Chondrocyte (in vitro differentiated cells): ENCODE measurements at regions not wholly inside any gene's neighbourhood (a gene's known extent, or its start where the extent isn't known, plus 50 kb on each side); places are given as distances from the start of the nearest gene placed in this dataset.
"Not testable (repeated sequence)": the region's sequence is repeated elsewhere in the genome, so short reads cannot be mapped to it uniquely, and the experiment has no call there.

ENCODE experiments used
- DNase-seq: peaks from one replicate; pipeline ENCODE4 v3.0.0; 2021; ENCODE audit warnings: mixed read lengths, low spot score
- H3K27ac Mint-ChIP-seq: one replicate; pipeline ENCODE4 v1.8.0; 2021; ENCODE audit warnings: mild to moderate bottlenecking, moderate library complexity, mixed read lengths; ENCODE audit not compliant: unreplicated experiment
- H3K27me3 Mint-ChIP-seq: 2 replicates; pipeline ENCODE4 v1.8.0; 2021; ENCODE audit warnings: low read depth, mixed read lengths
- H3K36me3 Mint-ChIP-seq: 2 replicates; pipeline ENCODE4 v1.8.0; 2021; ENCODE audit warnings: low read depth, mixed read lengths
- H3K4me1 Mint-ChIP-seq: 2 replicates; pipeline ENCODE4 v1.8.0; 2021; ENCODE audit warnings: low read depth, mild to moderate bottlenecking, mixed read lengths
- H3K4me3 Mint-ChIP-seq: one replicate; pipeline ENCODE4 v1.8.0; 2021; ENCODE audit warnings: mild to moderate bottlenecking, moderate library complexity, mixed read lengths; ENCODE audit not compliant: unreplicated experiment
- H3K9me3 Mint-ChIP-seq: 2 replicates; pipeline ENCODE4 v1.8.0; 2021; ENCODE audit warnings: low read depth, mixed read lengths
- CTCF ChIP-seq: fragments of 200-600 bp; sonication (generic); IDR thresholded peaks from 2 replicates; pipeline ENCODE4 v1.5.0; 2021; ENCODE audit warnings: antibody characterized with exemption, mild to moderate bottlenecking, moderate library complexity

- not testable (repeated sequence) for H3K36me3 Mint-ChIP-seq, H3K27ac Mint-ChIP-seq, H3K4me1 Mint-ChIP-seq, H3K4me3 Mint-ChIP-seq, DNase-seq, H3K27me3 Mint-ChIP-seq
- H3K9me3 Mint-ChIP-seq = peaks cover 15% of the 10 kb centered on the region
Observed at GRCh38 chrX:149420566-149420965, 84.5 kb downstream of the IDS start.

GRCh38 chrX:149398027-149398426 is 107.1 kb downstream of the IDS start:
- no peak for TF ChIP-seq CTCF
- peaks cover 3% of the 10 kb centered on the region for H3K4me1 Mint-ChIP-seq
- DNase-seq = no peak
- no peak overlapping the region for H3K4me3 Mint-ChIP-seq
- H3K27ac Mint-ChIP-seq = no peak overlapping the region
- peaks cover 35% of the 10 kb centered on the region for H3K9me3 Mint-ChIP-seq
- no peaks in the 10 kb centered on the region for H3K27me3 Mint-ChIP-seq
- no peaks in the 10 kb centered on the region for H3K36me3 Mint-ChIP-seq

- Mint-ChIP-seq H3K4me1 (peaks cover 8% of the 10 kb centered on the region), H3K4me3 (no peak overlapping the region), H3K36me3 (no peaks in the 10 kb centered on the region), H3K9me3 (peaks cover 17% of the 10 kb centered on the region), H3K27ac (peak overlapping the region; percentile 43), H3K27me3 (no peaks in the 10 kb centered on the region)
- TF ChIP-seq CTCF = no peak
- DNase-seq = no peak
Observed at GRCh38 chrX:149392921-149393320, 112.2 kb downstream of the IDS start.

- no peak for TF ChIP-seq CTCF
- no peak overlapping the region for H3K4me3 Mint-ChIP-seq
- no peaks in the 10 kb centered on the region for H3K36me3 Mint-ChIP-seq
- peaks cover 4% of the 10 kb centered on the region for H3K4me1 Mint-ChIP-seq
- peaks cover 24% of the 10 kb centered on the region for H3K9me3 Mint-ChIP-seq
- no peaks in the 10 kb centered on the region for H3K27me3 Mint-ChIP-seq
- H3K27ac Mint-ChIP-seq = no peak overlapping the region
- DNase-seq = no peak
Observed at GRCh38 chrX:149383852-149384251, 121.3 kb downstream of the IDS start.

- Mint-ChIP-seq H3K36me3 (no peaks in the 10 kb centered on the region), H3K27me3 (no peaks in the 10 kb centered on the region), H3K9me3 (peaks cover 19% of the 10 kb centered on the region), H3K4me3 (no peak overlapping the region), H3K27ac (no peak overlapping the region), H3K4me1 (peaks cover 15% of the 10 kb centered on the region)
- TF ChIP-seq CTCF = no peak
- no peak for DNase-seq
Observed at GRCh38 chrX:149374751-149375150, 130.4 kb downstream of the IDS start.

GRCh38 chrX:149372866-149373265 is 132.2 kb downstream of the IDS start:
- no peak for DNase-seq
- no peak overlapping the region for H3K27ac Mint-ChIP-seq
- no peak for TF ChIP-seq CTCF
- peaks cover 15% of the 10 kb centered on the region for H3K4me1 Mint-ChIP-seq
- H3K9me3 Mint-ChIP-seq = peaks cover 19% of the 10 kb centered on the region
- H3K4me3 Mint-ChIP-seq = no peak overlapping the region
- H3K36me3 Mint-ChIP-seq = no peaks in the 10 kb centered on the region
- H3K27me3 Mint-ChIP-seq = no peaks in the 10 kb centered on the region
